H7 (cell line): ENCODE measurements at regions not wholly inside any gene's neighbourhood (a gene's known extent, or its start where the extent isn't known, plus 50 kb on each side); places are given as distances from the start of the nearest gene placed in this dataset.
"Not testable (repeated sequence)": the region's sequence is repeated elsewhere in the genome, so short reads cannot be mapped to it uniquely, and the experiment has no call there.

Experiments
- DNase-seq: peaks from one replicate; pipeline ENCODE4 v3.0.0; 2012
- H3K27me3 ChIP-seq: 2 replicates; pipeline ENCODE4 v1.6.0; 2011; ENCODE audit warnings: mild to moderate bottlenecking, low read length; ENCODE audit not compliant: control insufficient read depth, insufficient read depth
- H3K36me3 ChIP-seq: replicated peaks from 2 replicates; pipeline ENCODE4 v1.5.1; 2011; ENCODE audit warnings: low read length; ENCODE audit not compliant: control insufficient read depth, insufficient read depth
- H3K4me3 ChIP-seq: 2 replicates; pipeline ENCODE4 v1.5.1; 2011; ENCODE audit warnings: low read depth, mild to moderate bottlenecking, control low read depth, low read length, moderate library complexity; ENCODE audit not compliant: insufficient read depth

DNA sequence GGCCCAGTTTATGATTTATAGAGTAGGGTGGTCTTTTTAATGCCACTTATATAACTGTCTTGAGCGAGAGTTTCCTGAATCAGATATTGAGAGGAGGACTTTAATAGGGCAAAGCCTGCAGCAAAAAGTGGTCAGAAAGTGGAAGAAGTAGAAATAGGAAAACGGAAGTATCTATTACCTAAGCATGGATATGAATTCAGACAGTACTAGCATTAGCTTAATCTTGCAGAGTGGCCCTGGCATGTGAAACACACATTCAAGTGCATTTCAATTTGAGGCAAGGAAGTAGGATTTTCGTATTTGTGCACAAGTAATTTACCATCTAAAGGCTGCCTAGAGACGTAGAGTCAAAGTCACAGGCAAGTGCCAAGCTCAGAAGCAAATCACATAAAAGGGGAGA lies 622.3 kb downstream of the DIPK2A start:
- Histone ChIP-seq H3K36me3 (no peaks in the 10 kb centered on the region), H3K27me3 (no peaks in the 10 kb centered on the region), H3K4me3 (no peak overlapping the region)
- DNase-seq, result no peak

DNA sequence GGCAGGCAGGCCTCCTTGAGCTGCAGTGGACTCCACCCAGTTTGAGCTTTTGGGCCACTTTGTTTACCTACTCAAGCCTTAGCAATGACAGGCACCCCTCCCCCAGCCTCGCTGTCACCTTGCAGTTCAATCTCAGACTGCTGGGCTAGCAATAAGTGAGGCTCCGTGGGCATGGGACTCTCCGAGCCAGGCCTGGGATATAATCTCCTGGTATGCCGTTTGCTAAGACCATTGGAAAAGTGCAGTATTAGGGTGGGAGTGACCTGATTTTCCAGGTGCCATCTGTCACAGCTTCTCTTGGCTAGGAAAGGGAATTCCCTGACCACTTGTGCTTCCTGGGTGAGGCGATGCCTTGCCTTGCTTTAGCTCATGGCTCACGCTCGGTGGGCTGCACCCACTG lies 648.6 kb downstream of the DIPK2A start:
- not testable (repeated sequence) for H3K4me3 ChIP-seq, DNase-seq, H3K27me3 ChIP-seq, H3K36me3 ChIP-seq

DNA sequence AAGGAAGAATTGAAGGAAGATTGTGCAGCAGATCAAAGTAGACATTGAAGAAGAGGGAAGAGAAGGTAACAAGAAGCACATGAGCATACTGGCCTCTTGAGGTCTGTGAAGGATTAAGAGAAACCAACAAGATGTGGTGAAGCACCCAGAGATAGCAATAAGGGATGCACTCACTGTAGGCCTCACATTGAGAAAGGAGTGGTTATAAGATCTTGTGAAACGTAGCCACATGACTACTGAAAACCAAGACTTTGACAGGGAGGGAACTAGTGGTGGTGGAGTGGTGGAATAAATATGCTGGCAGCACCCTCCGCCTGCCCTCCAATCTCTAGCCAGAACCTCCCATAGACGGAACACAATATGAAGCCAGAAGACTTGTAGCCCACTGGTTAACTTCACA lies 651.2 kb downstream of the DIPK2A start:
- Histone ChIP-seq H3K4me3 (no peak overlapping the region), H3K36me3 (no peaks in the 10 kb centered on the region), H3K27me3 (no peaks in the 10 kb centered on the region)
- DNase-seq, result no peak

DNA sequence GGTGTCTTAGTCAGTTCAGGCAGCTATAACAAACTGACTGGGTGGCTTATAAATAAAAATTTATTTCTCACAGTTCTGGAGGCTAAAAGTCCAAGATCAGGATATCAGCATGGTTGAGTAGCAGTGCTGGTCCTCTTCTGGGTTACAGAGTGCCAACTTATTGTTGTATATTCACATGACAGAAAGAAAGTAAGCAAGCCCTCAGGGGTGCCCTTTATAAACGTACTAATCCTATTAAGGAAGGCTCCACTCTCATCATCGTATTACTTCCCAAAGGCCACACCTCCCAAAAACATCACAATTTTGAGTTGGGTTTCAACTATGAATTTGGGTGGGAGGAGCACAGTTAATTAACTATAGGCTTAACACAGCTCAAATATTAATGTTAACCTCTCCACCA lies 653.0 kb downstream of the DIPK2A start:
- DNase-seq, result no peak
- no peaks in the 10 kb centered on the region for H3K27me3 ChIP-seq

DNA sequence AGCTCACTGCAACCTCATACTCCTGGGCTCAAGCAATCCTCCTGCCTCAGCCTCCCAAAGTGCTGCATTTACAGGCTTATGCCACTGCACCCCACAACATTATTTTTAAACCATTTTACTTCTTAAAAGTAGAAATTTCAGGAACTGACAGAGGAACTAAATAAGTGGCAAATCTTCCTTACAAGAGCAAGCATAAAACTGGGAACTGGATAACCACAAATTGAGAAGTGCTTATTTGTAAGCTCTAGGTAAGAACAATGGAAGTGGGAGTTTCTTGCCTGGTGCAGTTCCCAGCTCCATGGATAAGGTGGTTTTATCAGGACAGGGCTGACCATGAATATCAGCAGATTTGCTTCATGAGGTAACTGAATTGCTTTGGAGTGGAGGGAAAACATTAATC lies 655.2 kb downstream of the DIPK2A start:
- Histone ChIP-seq H3K36me3 (no peaks in the 10 kb centered on the region), H3K27me3 (no peaks in the 10 kb centered on the region), H3K4me3 (no peak overlapping the region)
- DNase-seq, result no peak

More for the DNA sequence above, 653.0 kb downstream of the DIPK2A start:
- H3K4me3 ChIP-seq, result no peak overlapping the region
- no peaks in the 10 kb centered on the region for H3K36me3 ChIP-seq

DNA sequence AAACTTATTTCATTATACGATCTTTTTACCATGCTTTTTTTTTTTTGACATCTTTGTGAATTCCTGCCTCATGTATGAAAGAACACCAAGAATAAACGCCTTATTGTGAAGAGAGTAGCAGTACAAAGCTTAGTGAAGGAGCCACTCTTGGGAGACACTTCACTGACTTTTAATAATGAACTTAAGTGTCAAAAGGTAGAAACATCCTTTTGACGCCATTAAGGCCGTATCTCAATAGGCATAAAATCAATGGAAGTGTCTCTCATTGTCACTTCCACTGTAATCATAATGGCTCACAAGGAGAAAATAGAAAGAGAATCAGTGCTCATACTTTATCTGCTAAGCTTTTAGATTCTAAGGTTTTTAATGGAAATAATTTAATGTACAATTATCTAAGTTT lies 657.8 kb downstream of the DIPK2A start:
- Histone ChIP-seq H3K4me3 (no peak overlapping the region), H3K27me3 (no peaks in the 10 kb centered on the region), H3K36me3 (no peaks in the 10 kb centered on the region)
- DNase-seq, result no peak

DNA sequence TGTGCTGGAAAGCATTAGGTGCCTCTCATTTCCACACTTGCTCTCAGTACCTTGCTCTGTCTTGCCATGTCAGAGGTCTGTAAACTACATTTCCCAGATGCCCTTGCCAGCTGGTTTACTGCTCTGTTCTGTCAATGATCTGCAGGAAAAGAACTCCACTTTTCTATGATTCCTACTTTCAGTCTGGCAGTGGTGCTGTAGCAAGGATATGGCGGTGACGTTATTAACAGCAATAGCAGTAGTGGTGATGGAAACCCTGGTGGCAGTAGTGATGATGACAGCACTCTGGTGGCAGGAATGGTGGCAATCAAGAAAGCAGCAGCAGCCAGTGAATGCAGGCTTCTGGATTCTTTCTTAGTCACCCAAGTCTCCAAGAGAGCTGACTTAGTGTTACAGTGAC lies 665.2 kb downstream of the DIPK2A start:
- H3K36me3 ChIP-seq, result no peaks in the 10 kb centered on the region
- no peak overlapping the region for H3K4me3 ChIP-seq
- H3K27me3 ChIP-seq, result no peaks in the 10 kb centered on the region
- peak; percentile 3 for DNase-seq

GRCh38 chr3:144638009-144638408 lies 666.4 kb downstream of the DIPK2A start:
- no peaks in the 10 kb centered on the region for H3K36me3 ChIP-seq
- H3K27me3 ChIP-seq, result no peaks in the 10 kb centered on the region
- H3K4me3 ChIP-seq, result no peak overlapping the region
- no peak for DNase-seq

DNA sequence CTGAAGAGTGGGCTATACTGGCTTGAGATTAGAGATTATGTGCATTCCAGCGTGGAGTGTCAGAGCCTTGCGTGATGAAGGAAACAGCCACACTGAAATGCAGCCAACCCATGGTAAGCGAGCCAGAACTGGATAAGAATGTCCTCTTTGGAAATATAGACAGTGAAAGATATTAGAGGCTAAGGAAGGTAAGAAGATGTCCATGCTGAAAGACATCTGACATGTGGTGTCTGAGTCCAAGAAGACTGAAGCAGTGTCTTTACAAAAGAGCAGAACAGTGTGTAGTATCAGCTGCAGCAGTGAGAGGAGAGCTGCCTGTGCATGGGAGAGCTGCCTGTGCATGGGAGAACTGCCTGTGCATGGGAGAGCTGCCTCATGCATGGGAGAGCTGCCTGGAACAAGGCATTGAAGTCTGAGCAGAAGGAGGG lies 672.2 kb downstream of the DIPK2A start:
- Histone ChIP-seq H3K4me3 (no peak overlapping the region), H3K27me3 (no peaks in the 10 kb centered on the region), H3K36me3 (no peaks in the 10 kb centered on the region)
- DNase-seq, result no peak

GRCh38 chr3:144645300-144645699 lies 673.7 kb downstream of the DIPK2A start:
- H3K36me3 ChIP-seq, result no peaks in the 10 kb centered on the region
- no peak for DNase-seq
- no peaks in the 10 kb centered on the region for H3K27me3 ChIP-seq
- no peak overlapping the region for H3K4me3 ChIP-seq

DNA sequence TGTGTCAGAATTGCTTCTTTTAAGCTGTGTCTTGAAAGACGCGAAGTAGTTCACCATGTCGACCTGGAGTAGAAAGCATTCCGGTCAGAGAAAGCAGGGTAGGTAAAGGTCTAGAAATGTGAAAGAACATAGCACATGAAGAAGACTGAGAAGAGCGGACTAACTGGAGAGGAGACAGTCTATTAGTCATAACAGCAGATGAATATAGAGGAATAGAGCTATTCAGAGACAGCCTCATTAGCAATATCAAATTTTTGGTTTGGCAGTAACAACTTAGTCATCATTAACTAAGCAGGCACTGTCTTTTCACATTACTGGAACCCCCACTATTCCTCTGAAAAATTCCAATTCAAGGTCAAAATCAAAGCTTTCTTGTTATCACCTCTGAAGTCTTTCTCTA lies 678.8 kb downstream of the DIPK2A start:
- Histone ChIP-seq H3K27me3 (no peaks in the 10 kb centered on the region), H3K36me3 (no peaks in the 10 kb centered on the region)

DNA sequence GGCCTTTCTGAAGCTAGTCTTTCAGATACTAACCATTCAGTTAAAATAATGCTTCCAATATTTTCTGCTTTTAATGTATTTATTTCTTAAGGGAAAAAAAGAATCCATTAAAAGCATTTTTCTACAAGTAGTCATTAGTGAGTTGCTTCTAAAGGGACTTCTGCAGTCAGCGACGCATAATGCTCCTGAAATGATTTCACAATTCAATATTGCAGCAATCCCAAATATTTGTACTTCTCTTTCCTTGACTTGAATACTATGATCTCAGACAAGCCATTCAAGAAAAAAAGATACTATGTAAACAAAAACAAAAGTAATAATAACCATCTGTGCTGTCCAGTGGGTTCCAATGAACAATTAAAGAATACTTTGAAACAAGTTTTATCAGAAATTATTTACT lies 681.0 kb downstream of the DIPK2A start:
- H3K36me3 ChIP-seq, result no peaks in the 10 kb centered on the region
- no peaks in the 10 kb centered on the region for H3K27me3 ChIP-seq
- H3K4me3 ChIP-seq, result no peak overlapping the region
- no peak for DNase-seq

More for the DNA sequence above, 678.8 kb downstream of the DIPK2A start:
- no peak for DNase-seq
- no peak overlapping the region for H3K4me3 ChIP-seq

- H3K4me3 ChIP-seq, result no peak overlapping the region
These were observed 683.8 kb downstream of the DIPK2A start for GRCh38 chr3:144655423-144655822.

DNA sequence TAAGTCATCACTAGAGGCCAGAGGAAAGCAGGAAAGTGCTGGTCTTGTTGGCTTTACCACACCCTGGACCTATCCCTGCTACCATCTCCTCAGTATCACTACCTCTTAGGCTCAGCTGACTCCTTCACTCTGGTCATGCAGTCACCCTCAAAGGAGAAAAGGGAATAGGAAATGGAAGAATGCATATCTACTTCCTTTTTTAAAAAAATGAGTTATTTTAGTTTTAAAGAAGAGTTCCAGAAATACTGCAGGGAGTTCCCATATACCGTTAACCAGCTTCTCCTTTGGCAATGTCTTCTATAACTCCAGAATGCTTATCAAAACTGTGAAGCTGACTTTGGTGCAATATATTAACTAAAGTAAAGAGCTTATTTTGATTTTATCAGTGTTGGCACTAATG lies 688.6 kb downstream of the DIPK2A start:
- H3K4me3 ChIP-seq, result no peak overlapping the region
- no peaks in the 10 kb centered on the region for H3K27me3 ChIP-seq
- no peak for DNase-seq
- H3K36me3 ChIP-seq, result no peaks in the 10 kb centered on the region

More at GRCh38 chr3:144655423-144655822, 683.8 kb downstream of the DIPK2A start:
- H3K36me3 ChIP-seq, result no peaks in the 10 kb centered on the region
- DNase-seq, result no peak
- H3K27me3 ChIP-seq, result no peaks in the 10 kb centered on the region

DNA sequence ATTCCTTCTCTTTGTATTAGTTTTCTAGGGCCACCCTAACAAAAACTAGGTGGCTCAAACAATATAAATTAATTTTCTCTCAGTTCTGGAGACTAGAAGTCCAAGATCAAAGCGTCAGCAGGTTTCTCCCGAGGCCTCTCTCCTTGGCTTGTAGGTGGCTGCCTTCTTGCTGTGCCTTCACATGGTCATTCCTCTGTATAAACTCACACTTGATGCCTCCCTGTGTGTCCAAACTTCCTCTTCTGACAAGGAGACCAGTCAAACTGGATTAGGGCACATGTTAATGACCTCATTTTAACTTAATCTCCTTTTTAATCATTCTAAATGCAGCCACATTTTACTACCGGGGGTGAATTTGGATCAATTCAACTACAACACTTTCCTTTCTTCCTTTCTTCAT lies 691.1 kb downstream of the DIPK2A start:
- no peak overlapping the region for H3K4me3 ChIP-seq
- no peak for DNase-seq

More for the DNA sequence above, 691.1 kb downstream of the DIPK2A start:
- Histone ChIP-seq H3K36me3 (no peaks in the 10 kb centered on the region), H3K27me3 (no peaks in the 10 kb centered on the region)
